SK-N-MC (cell line): ENCODE measurements at regions not wholly inside any gene's neighbourhood (a gene's known extent, or its start where the extent isn't known, plus 50 kb on each side); places are given as distances from the start of the nearest gene placed in this dataset.

Experiments used
- DNase-seq: peaks from one replicate; pipeline ENCODE4 v3.0.0-alpha.2; 2011; ENCODE audit warnings: low read depth, low spot score
- H3K27ac ChIP-seq: fragments of 200-600 bp; sonication (generic); 2 replicates; pipeline ENCODE4 v1.5.1; 2016; ENCODE audit warnings: mixed run types
- H3K36me3 ChIP-seq: fragments of 200-600 bp; sonication (generic); 2 replicates; pipeline ENCODE4 v1.6.1; 2017; ENCODE audit warnings: antibody characterized with exemption, low read length, mixed read lengths; ENCODE audit not compliant: insufficient read depth
- H3K4me3 ChIP-seq: fragments of 200-600 bp; sonication (generic); 2 replicates; pipeline ENCODE4 v1.5.1; 2016
- H3K9ac ChIP-seq: fragments of 200-600 bp; sonication (generic); 2 replicates; pipeline ENCODE4 v1.8.0; 2017; ENCODE audit warnings: mixed run types, mixed read lengths; ENCODE audit not compliant: insufficient read length
- H3K9me3 ChIP-seq: fragments of 200-600 bp; sonication (generic); 2 replicates; pipeline ENCODE4 v1.6.1; 2017; ENCODE audit warnings: low read depth, mild to moderate bottlenecking, antibody characterized with exemption, low read length, moderate library complexity, mixed read lengths
- EZH2 ChIP-seq: fragments of 200-600 bp; sonication (generic); IDR thresholded peaks from one replicate; pipeline ENCODE4 v1.6.1; 2017; ENCODE audit warnings: antibody characterized with exemption
- FOXP2 ChIP-seq: optimal IDR thresholded peaks from 2 replicates; pipeline ENCODE3; 2011; ENCODE audit warnings: mild to moderate bottlenecking, moderate library complexity; ENCODE audit not compliant: insufficient read depth; ENCODE audit errors: extremely low read length, control extremely low read depth
- POLR2AphosphoS5 ChIP-seq: IDR thresholded peaks from 2 replicates; pipeline ENCODE4 v1.6.1; 2012; ENCODE audit warnings: mild to moderate bottlenecking, low read depth, low read length, borderline replicate concordance

DNA sequence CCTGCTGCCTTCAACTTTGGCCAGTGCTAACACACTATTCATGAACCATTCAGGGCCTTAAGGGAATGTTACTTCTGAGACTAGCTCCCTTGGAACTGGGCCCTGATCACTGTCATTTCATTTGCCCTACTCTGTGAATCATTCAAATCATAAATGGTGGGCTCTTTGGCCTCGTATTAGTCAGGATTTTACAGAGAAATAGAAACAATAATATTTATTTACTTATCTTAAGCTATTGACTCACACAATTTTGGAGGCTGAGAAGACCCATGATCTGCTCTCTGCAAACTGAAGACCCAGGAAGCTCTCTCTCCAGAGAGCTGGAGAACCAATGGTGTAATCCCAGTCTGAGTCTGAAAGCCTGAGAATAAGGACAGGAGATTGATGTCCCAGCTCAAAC lies 398.5 kb downstream of the LRIG3 start:
- H3K4me3 ChIP-seq, result no peak overlapping the region
- no peak for TF ChIP-seq EZH2
- no peak for TF ChIP-seq POLR2AphosphoS5
- no peak for TF ChIP-seq FOXP2

DNA sequence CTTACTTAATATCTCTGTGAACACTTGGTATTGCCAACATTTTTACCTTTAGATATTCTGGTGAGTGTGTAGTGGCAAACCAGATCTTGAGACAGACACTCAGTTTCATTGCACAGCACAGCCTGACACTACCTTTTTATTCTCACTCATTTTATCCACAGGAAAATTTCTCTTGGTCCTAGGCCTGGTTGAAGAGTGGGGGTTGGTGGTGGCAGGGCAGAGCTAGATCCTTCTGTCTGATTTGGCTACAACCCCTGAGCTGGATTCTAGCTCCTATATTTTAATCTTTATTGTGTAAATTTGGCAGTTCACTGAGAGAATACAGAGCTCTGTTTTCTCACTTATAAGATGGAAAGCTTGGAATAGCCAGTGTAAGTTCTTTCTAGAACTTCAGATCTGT lies 396.9 kb downstream of the LRIG3 start:
- TF ChIP-seq EZH2 (no peak), POLR2AphosphoS5 (no peak), FOXP2 (no peak)

More for the DNA sequence above, 398.5 kb downstream of the LRIG3 start:
- no peak for DNase-seq
- no peak overlapping the region for H3K27ac ChIP-seq
- no peaks in the 10 kb centered on the region for H3K36me3 ChIP-seq
- no peaks in the 10 kb centered on the region for H3K9me3 ChIP-seq
- no peak overlapping the region for H3K9ac ChIP-seq

DNA sequence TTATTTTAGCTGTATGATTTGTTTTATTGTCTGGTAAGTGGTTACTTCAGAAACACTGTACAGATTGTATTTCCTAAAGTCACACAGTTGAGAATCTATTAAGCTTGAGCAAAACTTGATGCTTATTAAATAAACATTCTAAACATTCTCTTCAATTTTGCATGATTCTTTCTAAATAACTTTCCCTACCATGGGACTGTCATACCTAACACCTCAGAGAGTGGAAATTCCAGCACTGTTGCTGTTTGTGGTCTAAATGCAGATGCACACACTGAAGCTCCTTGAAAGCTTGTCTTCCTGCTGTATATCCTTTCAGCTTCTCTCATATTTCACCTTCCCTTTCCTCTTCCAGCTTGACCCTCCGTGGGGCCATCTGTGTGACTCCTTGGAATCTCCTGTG lies 392.0 kb downstream of the LRIG3 start:
- Histone ChIP-seq H3K9ac (no peak overlapping the region), H3K9me3 (no peaks in the 10 kb centered on the region), H3K36me3 (no peaks in the 10 kb centered on the region), H3K27ac (no peak overlapping the region), H3K4me3 (no peak overlapping the region)
- TF ChIP-seq FOXP2 (no peak), POLR2AphosphoS5 (no peak), EZH2 (no peak)
- no peak for DNase-seq

More for the DNA sequence above, 396.9 kb downstream of the LRIG3 start:
- H3K27ac ChIP-seq, result no peak overlapping the region
- no peaks in the 10 kb centered on the region for H3K9me3 ChIP-seq
- no peak overlapping the region for H3K9ac ChIP-seq
- no peak overlapping the region for H3K4me3 ChIP-seq
- H3K36me3 ChIP-seq, result no peaks in the 10 kb centered on the region
- DNase-seq, result no peak

DNA sequence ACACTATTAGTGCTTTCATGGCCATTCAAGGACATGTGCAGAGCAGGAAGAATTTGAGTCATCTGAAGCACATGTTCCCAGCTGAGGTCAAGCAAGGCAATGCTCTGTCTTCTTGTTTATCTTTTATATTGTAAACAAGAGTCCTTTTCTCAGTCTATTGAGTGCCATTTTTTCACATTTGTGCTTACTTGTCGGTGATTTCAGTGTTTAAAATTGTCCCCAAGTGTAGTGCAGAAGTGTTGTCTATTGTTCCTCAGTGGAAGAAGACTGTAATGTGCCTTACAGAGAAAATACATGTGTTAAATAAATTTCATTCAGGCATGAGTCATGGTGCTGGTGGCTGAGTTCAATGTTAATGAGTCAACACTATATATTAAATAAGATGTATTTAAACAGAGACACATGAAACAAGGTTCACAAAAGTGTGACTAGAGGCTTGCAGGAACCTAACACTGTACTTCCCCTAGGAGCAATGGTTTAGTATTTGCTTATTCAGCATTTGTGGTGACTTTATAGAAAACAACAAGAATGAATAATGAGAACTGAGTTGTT lies 391.1 kb downstream of the LRIG3 start:
- no peaks in the 10 kb centered on the region for H3K36me3 ChIP-seq
- TF ChIP-seq POLR2AphosphoS5 (no peak), EZH2 (no peak), FOXP2 (no peak)
- DNase-seq, result no peak
- no peak overlapping the region for H3K4me3 ChIP-seq
- H3K27ac ChIP-seq, result no peak overlapping the region
- H3K9me3 ChIP-seq, result no peaks in the 10 kb centered on the region
- no peak overlapping the region for H3K9ac ChIP-seq

DNA sequence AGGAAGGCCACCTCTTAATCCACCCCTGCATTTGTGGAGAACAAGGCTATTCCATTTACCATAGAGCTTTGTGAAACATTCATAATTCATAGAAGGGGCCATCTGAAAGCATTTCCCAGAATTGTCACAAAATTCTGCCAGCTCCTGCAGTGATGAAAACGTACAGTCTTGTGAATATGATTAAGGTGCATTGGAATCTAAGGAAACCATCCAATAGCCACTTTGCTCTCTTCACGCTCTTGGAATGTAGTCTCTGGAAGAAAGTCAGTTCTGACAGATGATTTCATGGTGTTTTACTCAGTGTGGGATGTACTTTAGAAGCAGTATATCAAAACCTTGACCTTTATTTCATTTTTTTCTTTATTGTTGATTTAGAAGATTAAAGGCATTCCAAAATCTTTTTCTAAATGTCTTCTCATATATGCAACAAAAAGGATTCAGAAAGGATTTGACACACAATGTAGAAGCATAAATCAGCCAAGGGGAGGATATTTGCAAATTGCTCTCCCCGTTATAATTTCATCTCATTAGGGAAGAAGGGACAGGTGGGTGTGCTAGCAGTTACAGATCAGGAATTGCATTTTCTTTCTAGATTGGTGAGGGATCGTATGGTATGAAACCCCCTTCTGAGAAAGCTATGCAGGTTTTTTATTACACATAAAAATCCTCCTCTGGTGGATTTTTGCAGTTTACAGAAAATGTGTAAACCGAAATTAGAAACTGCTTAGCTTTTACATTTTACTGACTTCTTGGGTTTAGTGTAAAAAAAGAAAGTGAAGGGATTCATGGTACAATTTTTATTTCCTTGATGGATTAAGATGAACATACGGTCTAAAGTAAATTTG lies 390.2 kb downstream of the LRIG3 start:
- DNase-seq, result no peak
- no peak for TF ChIP-seq FOXP2
- TF ChIP-seq POLR2AphosphoS5, result no peak
- TF ChIP-seq EZH2, result no peak
- Histone ChIP-seq H3K9me3 (no peaks in the 10 kb centered on the region), H3K9ac (no peak overlapping the region), H3K27ac (no peak overlapping the region), H3K4me3 (no peak overlapping the region), H3K36me3 (no peaks in the 10 kb centered on the region)

DNA sequence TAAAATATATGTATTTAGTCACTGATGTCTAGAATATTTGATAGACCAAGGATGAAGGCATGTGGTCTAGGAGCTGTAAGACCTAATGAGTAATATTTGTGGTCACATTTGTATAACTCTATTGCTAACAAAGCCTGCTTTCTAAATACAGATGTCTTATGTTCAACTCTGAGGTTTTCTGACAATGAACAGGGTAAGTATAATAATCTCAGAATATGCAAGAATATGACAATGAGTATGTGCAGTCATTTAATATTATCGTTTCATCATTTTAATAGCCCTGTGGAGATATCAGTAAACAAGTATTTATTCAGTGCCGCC lies 389.6 kb downstream of the LRIG3 start:
- Histone ChIP-seq H3K9ac (no peak overlapping the region), H3K36me3 (no peaks in the 10 kb centered on the region), H3K9me3 (no peaks in the 10 kb centered on the region), H3K27ac (no peak overlapping the region), H3K4me3 (no peak overlapping the region)
- DNase-seq, result no peak
- TF ChIP-seq FOXP2, result no peak
- no peak for TF ChIP-seq POLR2AphosphoS5
- TF ChIP-seq EZH2, result no peak

DNA sequence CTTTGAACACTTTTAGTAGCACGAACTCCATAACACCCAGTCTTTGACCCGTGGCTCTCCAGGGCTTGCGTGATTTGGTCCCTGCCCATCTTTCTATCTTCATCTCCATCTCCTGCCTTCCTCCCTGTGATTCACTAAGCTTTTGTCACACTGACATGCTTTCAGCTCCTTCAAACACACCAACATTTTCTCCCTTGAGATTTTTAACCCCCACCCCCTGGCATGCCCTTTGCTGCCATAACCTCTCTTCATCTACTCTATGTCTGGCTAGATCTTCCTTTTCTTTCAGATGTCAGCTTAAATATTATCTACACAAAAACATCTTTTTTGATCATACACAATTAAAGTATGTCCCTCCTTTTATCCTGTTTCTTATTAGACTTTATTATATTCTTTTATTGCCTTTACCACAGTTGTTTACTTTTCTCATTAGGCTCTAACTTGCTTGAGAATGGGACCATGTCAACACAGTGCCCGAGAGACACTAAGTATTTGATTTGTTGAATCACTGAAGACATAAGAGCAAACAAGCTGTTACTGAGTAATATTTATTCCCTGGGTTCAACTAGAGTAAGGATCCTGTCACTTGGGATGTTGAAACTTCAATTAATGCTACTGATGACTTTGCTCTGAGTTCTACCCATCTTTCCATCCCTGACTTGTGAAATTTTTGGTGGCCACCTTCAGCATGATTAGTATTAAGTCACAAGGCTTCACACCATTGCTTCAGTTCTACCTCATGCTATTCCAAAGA lies 387.3 kb downstream of the LRIG3 start:
- Histone ChIP-seq H3K9ac (no peak overlapping the region), H3K36me3 (no peaks in the 10 kb centered on the region), H3K9me3 (no peaks in the 10 kb centered on the region), H3K27ac (no peak overlapping the region), H3K4me3 (no peak overlapping the region)
- DNase-seq, result no peak
- TF ChIP-seq EZH2 (no peak), POLR2AphosphoS5 (no peak), FOXP2 (no peak)

DNA sequence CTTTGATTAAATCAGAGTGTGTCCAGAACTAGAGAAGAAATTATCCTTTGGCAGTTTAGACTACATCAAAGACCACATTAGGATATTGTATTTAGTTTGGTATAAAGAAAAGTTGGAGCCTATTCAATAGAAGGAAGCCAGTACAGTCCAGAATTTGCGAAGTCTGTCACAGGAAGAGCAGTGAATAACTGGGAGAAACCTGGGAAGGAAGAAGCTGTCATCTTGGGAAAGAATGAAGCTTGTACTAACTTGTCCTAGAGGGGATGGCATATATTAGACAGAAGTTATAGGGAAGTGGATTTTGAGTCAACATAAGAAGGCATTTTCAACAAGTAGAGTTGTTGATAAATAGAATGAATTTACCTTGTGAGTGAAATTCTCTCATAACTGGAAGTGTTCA lies 386.7 kb downstream of the LRIG3 start:
- H3K9me3 ChIP-seq, result no peaks in the 10 kb centered on the region
- H3K9ac ChIP-seq, result no peak overlapping the region
- TF ChIP-seq FOXP2, result no peak
- no peak for TF ChIP-seq POLR2AphosphoS5
- TF ChIP-seq EZH2, result no peak

DNA sequence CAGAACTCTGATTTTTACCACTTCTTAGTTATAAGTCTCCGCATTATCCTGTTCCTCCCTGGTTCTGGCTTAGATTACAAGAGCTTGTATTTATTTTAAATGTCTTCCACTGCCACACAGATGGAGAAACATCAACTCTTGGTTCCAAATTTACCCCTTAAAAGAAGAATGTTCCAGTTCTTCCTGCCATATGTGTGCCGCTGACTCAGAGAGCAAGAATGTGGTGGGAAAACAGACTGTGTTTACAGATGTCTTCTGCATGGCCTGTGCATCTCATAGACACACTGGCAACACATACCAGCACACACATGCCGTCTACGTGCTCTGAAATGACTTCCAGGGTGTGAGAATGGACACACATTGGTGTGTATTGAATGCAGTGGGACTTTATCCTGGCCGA lies 383.0 kb downstream of the LRIG3 start:
- H3K27ac ChIP-seq, result no peak overlapping the region
- no peak overlapping the region for H3K4me3 ChIP-seq
- no peak for TF ChIP-seq EZH2
- no peak for TF ChIP-seq FOXP2
- no peak for TF ChIP-seq POLR2AphosphoS5
- no peak overlapping the region for H3K9ac ChIP-seq
- H3K9me3 ChIP-seq, result no peaks in the 10 kb centered on the region
- H3K36me3 ChIP-seq, result no peaks in the 10 kb centered on the region
- DNase-seq, result no peak

More for the DNA sequence above, 386.7 kb downstream of the LRIG3 start:
- H3K36me3 ChIP-seq, result no peaks in the 10 kb centered on the region
- DNase-seq, result no peak
- H3K4me3 ChIP-seq, result no peak overlapping the region
- H3K27ac ChIP-seq, result no peak overlapping the region
